IMR-90 (cell line): ENCODE measurements at regions not wholly inside any gene's neighbourhood (a gene's known extent, or its start where the extent isn't known, plus 50 kb on each side); places are given as distances from the start of the nearest gene placed in this dataset.

Experiments
- ATAC-seq: fragments of 200-7000 bp; cut with Tn5 transposase; 2 replicates; pipeline ENCODE4 v1.9.1; 2020; ENCODE audit warnings: low read depth, mild to moderate bottlenecking, moderate library complexity
- BruUV-seq: library from RNA; stranded (reverse); fragments of 400-500 nt; replicated peaks from 2 replicates; lab custom pipeline; 2021; lab: Mats Ljungman, UMichigan
- CTCF ChIA-PET: fragments of 300-600 bp; formaldehyde crosslinking; extraction: SDS; loops from one replicate; lab custom pipeline; 2021; ENCODE audit warnings: antibody characterized with exemption; lab: Yijun Ruan, JAX
- POLR2A ChIA-PET: fragments of 300-600 bp; sonication (Branson Sonifier 250); formaldehyde crosslinking; loops from one replicate; lab custom pipeline; 2022; ENCODE audit warnings: antibody characterized with exemption; ENCODE audit not compliant: unreplicated experiment; lab: Charles Lee
- DNase-seq: peaks from one replicate; pipeline ENCODE4 v3.0.0; 2013
- H2AFZ ChIP-seq: replicated peaks from 2 replicates; pipeline ENCODE3; 2013; ENCODE audit warnings: low read length, mild to moderate bottlenecking; ENCODE audit not compliant: poor library complexity
- H2AK5ac ChIP-seq: 2 replicates; pipeline ENCODE4 v1.6.1; 2013; ENCODE audit warnings: low read depth, low read length, inconsistent platforms
- H2AK9ac ChIP-seq: replicated peaks from 2 replicates; pipeline ENCODE3; 2013; ENCODE audit warnings: mild to moderate bottlenecking, low read depth, low read length, moderate library complexity; ENCODE audit not compliant: poor library complexity
- H2BK120ac ChIP-seq: 2 replicates; pipeline ENCODE4 v1.6.1; 2013; ENCODE audit warnings: low read depth, low read length, inconsistent platforms
- H2BK15ac ChIP-seq: 3 replicates; pipeline ENCODE4 v1.6.1; 2013; ENCODE audit warnings: low read depth, low read length, inconsistent platforms
- H2BK20ac ChIP-seq: 2 replicates; pipeline ENCODE4 v1.6.1; 2013; ENCODE audit warnings: low read depth, mild to moderate bottlenecking, inconsistent platforms, low read length, moderate library complexity
- H2BK5ac ChIP-seq: 2 replicates; pipeline ENCODE4 v1.6.1; 2013; ENCODE audit warnings: mild to moderate bottlenecking, low read depth, low read length, inconsistent platforms; ENCODE audit not compliant: poor library complexity, severe bottlenecking
- H3K14ac ChIP-seq: replicated peaks from 2 replicates; pipeline ENCODE4 v1.6.1; 2013; ENCODE audit warnings: low read depth, low read length, inconsistent platforms
- H3K18ac ChIP-seq: 2 replicates; pipeline ENCODE4 v1.6.1; 2013; ENCODE audit warnings: low read depth, low read length, control low read depth
- H3K23ac ChIP-seq: 2 replicates; pipeline ENCODE4 v1.6.1; 2013; ENCODE audit warnings: low read depth, low read length, inconsistent platforms
- H3K27ac ChIP-seq: 2 replicates; pipeline ENCODE4 v1.5.1; 2013; ENCODE audit warnings: mild to moderate bottlenecking, control low read depth, low read length; ENCODE audit not compliant: insufficient read depth
- H3K27me3 ChIP-seq: 2 replicates; pipeline ENCODE4 v1.6.1; 2013; ENCODE audit warnings: low read length; ENCODE audit not compliant: control insufficient read depth, insufficient read depth
- H3K36me3 ChIP-seq: 2 replicates; pipeline ENCODE4 v1.6.1; 2013; ENCODE audit warnings: low read length, mixed read lengths; ENCODE audit not compliant: control insufficient read depth, insufficient read depth
- H3K4ac ChIP-seq: 2 replicates; pipeline ENCODE4 v1.6.1; 2013; ENCODE audit warnings: low read depth, low read length, inconsistent platforms
- H3K4me1 ChIP-seq: 2 replicates; pipeline ENCODE4 v1.6.1; 2013; ENCODE audit warnings: low read length, mixed read lengths; ENCODE audit not compliant: control insufficient read depth, insufficient read depth
- H3K4me2 ChIP-seq: 2 replicates; pipeline ENCODE4 v1.6.1; 2013; ENCODE audit warnings: low read depth, mild to moderate bottlenecking, control low read depth, low read length, moderate library complexity
- H3K4me3 ChIP-seq: 2 replicates; pipeline ENCODE4 v1.5.1; 2013; ENCODE audit warnings: low read depth, mild to moderate bottlenecking, control low read depth, low read length, moderate library complexity; ENCODE audit not compliant: insufficient read depth
- H3K56ac ChIP-seq: 2 replicates; pipeline ENCODE4 v1.6.1; 2013; ENCODE audit warnings: low read length, inconsistent platforms; ENCODE audit not compliant: insufficient read depth; ENCODE audit errors: extremely low read depth
- H3K79me1 ChIP-seq, 2 experiments: 2 replicates each; pipeline ENCODE4 v1.6.1; 2013; ENCODE audit warnings: low read length in 2 of 2, inconsistent platforms in 1 of 2, low read depth in 1 of 2
- H3K9ac ChIP-seq: 2 replicates; pipeline ENCODE4 v1.6.1; 2013; ENCODE audit warnings: low read depth, low read length, control low read depth
- H3K9me1 ChIP-seq: 2 replicates; pipeline ENCODE4 v1.6.1; 2013; ENCODE audit warnings: low read length, inconsistent platforms; ENCODE audit not compliant: insufficient read depth
- H3K9me3 ChIP-seq: 2 replicates; pipeline ENCODE4 v1.6.1; 2013; ENCODE audit warnings: low read length; ENCODE audit not compliant: control insufficient read depth, insufficient read depth
- H4K20me1 ChIP-seq: 2 replicates; pipeline ENCODE4 v1.6.1; 2013; ENCODE audit warnings: low read length, inconsistent platforms; ENCODE audit not compliant: insufficient read depth
- H4K5ac ChIP-seq: 2 replicates; pipeline ENCODE4 v1.6.1; 2013; ENCODE audit warnings: mild to moderate bottlenecking, low read depth, low read length, control low read depth
- H4K8ac ChIP-seq, 2 experiments: 2 replicates each; pipeline ENCODE4 v1.6.1; 2013; ENCODE audit warnings: low read depth in 2 of 2, low read length in 2 of 2, control low read depth in 1 of 2, inconsistent platforms in 1 of 2
- H4K91ac ChIP-seq: 2 replicates; pipeline ENCODE4 v1.6.1; 2013; ENCODE audit warnings: low read depth, low read length, inconsistent platforms; ENCODE audit not compliant: insufficient read depth
- BHLHE40 ChIP-seq: fragments of 150-350 bp; IDR thresholded peaks from 2 replicates; pipeline ENCODE4 v1.6.1; 2016; ENCODE audit warnings: mild to moderate bottlenecking, low read depth, low read length
- CEBPB ChIP-seq: IDR thresholded peaks from 2 replicates; pipeline ENCODE4 v1.6.1; 2012; ENCODE audit warnings: low read depth, low read length, improper control_type of control experiment
- CHD1 ChIP-seq: IDR thresholded peaks from 2 replicates; pipeline ENCODE4 v1.6.1; 2012; ENCODE audit warnings: low read depth, low read length, improper control_type of control experiment
- FOS ChIP-seq: fragments of 150-350 bp; IDR thresholded peaks from 2 replicates; pipeline ENCODE4 v1.6.1; 2016; ENCODE audit warnings: low read depth, low read length
- MAFK ChIP-seq: IDR thresholded peaks from 2 replicates; pipeline ENCODE4 v1.6.1; 2012; ENCODE audit warnings: low read depth, low read length, improper control_type of control experiment
- MAZ ChIP-seq: IDR thresholded peaks from 2 replicates; pipeline ENCODE4 v1.6.1; 2012; ENCODE audit warnings: low read depth, mild to moderate bottlenecking, low read length, improper control_type of control experiment, moderate library complexity, borderline replicate concordance
- MXI1 ChIP-seq: IDR thresholded peaks from 2 replicates; pipeline ENCODE4 v1.6.1; 2012; ENCODE audit warnings: low read depth, mild to moderate bottlenecking, low read length, moderate library complexity, borderline replicate concordance
- NFE2L2 ChIP-seq: fragments of 150-350 bp; IDR thresholded peaks from 2 replicates; pipeline ENCODE4 v1.6.1; 2016; ENCODE audit warnings: low read depth, mild to moderate bottlenecking, low read length
- POLR2A ChIP-seq: IDR thresholded peaks from 2 replicates; pipeline ENCODE4 v1.6.1; 2012; ENCODE audit warnings: mild to moderate bottlenecking, low read depth, low read length
- RAD21 ChIP-seq: IDR thresholded peaks from 2 replicates; pipeline ENCODE4 v1.6.1; 2012; ENCODE audit warnings: low read length, improper control_type of control experiment
- RCOR1 ChIP-seq: IDR thresholded peaks from 2 replicates; pipeline ENCODE4 v1.6.1; 2012; ENCODE audit warnings: mild to moderate bottlenecking, low read length, improper control_type of control experiment; ENCODE audit not compliant: insufficient replicate concordance
- RFX5 ChIP-seq: IDR thresholded peaks from 2 replicates; pipeline ENCODE4 v1.8.0; 2012; ENCODE audit warnings: low read depth, mild to moderate bottlenecking, low read length, moderate library complexity
- SMC3 ChIP-seq: fragments of 150-350 bp; IDR thresholded peaks from 2 replicates; pipeline ENCODE4 v1.6.1; 2016; ENCODE audit warnings: low read depth, mild to moderate bottlenecking, antibody characterized with exemption, low read length, moderate library complexity
- WGBS, 2 experiments: methylation state at CpG; one replicate each; pipeline versions ENCODE4 v1.1.5 to v1.1.7; 2013; ENCODE audit warnings: missing lambda C conversion rate in 2 of 2; ENCODE audit not compliant: insufficient read length in 1 of 2; ENCODE audit errors: extremely low coverage in 2 of 2; 5-methylcytosine and 5-hydroxymethylcytosine counted together
- dilution Hi-C: fragments of 300-500 bp; cut with HindIII; formaldehyde crosslinking; loops from one replicate; pipeline ENCODE4 v1.14.3; 2018; ENCODE audit warnings: low sequenced_read_pairs; ENCODE audit not compliant: unreplicated experiment
- in situ Hi-C: fragments of 300-500 bp; cut with MboI; formaldehyde crosslinking; loops from 3 replicates; pipeline ENCODE4 v1.14.3; 2019; ENCODE audit warnings: low sequenced_read_pairs, inconsistent platforms, mixed read lengths
- intact Hi-C: fragments of 100-400 bp; cut with micrococcal nuclease; formaldehyde crosslinking; loops from 2 replicates; pipeline ENCODE4 v1.10.0; 2022
- TF ChIP-seq, protein P1 (sequence below): fragments of 150-350 bp; IDR thresholded peaks from 2 replicates; pipeline ENCODE4 v1.6.1; 2017; ENCODE audit warnings: mild to moderate bottlenecking, antibody characterized with exemption, low read length, low read depth
- TF ChIP-seq, protein P2 (sequence below): conservative IDR thresholded peaks from 2 replicates; pipeline ENCODE4 v1.5.1; 2012; ENCODE audit warnings: mild to moderate bottlenecking, low read depth, low read length, improper control_type of control experiment
- TF ChIP-seq, protein P3 (sequence below): fragments of 150-350 bp; IDR thresholded peaks from 2 replicates; pipeline ENCODE4 v1.6.1; 2016; ENCODE audit warnings: low read depth, mild to moderate bottlenecking, low read length, moderate library complexity, borderline replicate concordance

DNA sequence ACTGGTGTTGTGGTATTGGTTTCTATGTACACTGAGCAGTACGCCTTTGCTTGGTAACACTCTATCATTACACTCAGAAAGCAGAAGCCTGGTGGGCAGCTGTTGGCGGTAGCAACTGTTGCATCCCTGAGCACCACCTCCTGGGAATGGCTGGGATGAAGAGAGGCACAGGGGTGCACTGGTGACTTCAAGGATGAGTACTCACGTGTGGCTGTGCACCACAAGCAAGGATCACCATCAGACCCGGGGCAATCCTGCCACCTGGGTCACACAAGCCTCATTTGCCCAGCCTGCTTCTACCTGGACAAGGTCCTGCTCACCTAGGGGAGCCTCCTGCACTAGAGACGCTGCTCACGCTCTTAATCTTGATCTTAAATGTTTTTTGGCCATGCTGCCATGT is 336.4 kb downstream of the SI start:
- dilution Hi-C loops (no loop called here), intact Hi-C loops (no loop called here), in situ Hi-C loops (no loop called here)
- H2AFZ ChIP-seq: no peak overlapping the region
- no peak overlapping the region for H3K4me3 ChIP-seq
- H4K5ac ChIP-seq: no peak overlapping the region
- no peak overlapping the region for H2BK5ac ChIP-seq
- no peak overlapping the region for H3K9ac ChIP-seq
- no peaks in the 10 kb centered on the region for H3K79me1 ChIP-seq
- no peak overlapping the region for H3K23ac ChIP-seq
- ATAC-seq (no peak), DNase-seq (no peak)
- no peak overlapping the region for H3K56ac ChIP-seq
- H2AK9ac ChIP-seq: no peak overlapping the region
- no TSS peak for BruUV-seq
- H3K9me3 ChIP-seq: peaks cover 15% of the 10 kb centered on the region; the same call in 1 of the 2 replicates
- no peak overlapping the region for H3K4ac ChIP-seq
- no peak overlapping the region for H4K91ac ChIP-seq
- H3K18ac ChIP-seq: no peak overlapping the region
- no peak overlapping the region for H4K8ac ChIP-seq
- CTCF ChIA-PET: interaction anchor here (0.6 kb wide), 1 partner anchor 352 kb away, joined by 3 read pairs; no protein-coding TSS in a partner anchor
- TF ChIP-seq, protein P1, sequence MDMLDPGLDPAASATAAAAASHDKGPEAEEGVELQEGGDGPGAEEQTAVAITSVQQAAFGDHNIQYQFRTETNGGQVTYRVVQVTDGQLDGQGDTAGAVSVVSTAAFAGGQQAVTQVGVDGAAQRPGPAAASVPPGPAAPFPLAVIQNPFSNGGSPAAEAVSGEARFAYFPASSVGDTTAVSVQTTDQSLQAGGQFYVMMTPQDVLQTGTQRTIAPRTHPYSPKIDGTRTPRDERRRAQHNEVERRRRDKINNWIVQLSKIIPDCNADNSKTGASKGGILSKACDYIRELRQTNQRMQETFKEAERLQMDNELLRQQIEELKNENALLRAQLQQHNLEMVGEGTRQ: no peak
- TF ChIP-seq, protein P2, sequence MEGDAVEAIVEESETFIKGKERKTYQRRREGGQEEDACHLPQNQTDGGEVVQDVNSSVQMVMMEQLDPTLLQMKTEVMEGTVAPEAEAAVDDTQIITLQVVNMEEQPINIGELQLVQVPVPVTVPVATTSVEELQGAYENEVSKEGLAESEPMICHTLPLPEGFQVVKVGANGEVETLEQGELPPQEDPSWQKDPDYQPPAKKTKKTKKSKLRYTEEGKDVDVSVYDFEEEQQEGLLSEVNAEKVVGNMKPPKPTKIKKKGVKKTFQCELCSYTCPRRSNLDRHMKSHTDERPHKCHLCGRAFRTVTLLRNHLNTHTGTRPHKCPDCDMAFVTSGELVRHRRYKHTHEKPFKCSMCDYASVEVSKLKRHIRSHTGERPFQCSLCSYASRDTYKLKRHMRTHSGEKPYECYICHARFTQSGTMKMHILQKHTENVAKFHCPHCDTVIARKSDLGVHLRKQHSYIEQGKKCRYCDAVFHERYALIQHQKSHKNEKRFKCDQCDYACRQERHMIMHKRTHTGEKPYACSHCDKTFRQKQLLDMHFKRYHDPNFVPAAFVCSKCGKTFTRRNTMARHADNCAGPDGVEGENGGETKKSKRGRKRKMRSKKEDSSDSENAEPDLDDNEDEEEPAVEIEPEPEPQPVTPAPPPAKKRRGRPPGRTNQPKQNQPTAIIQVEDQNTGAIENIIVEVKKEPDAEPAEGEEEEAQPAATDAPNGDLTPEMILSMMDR: no peak
- TF ChIP-seq RAD21 (no peak), SMC3 (no peak), MXI1 (no peak), POLR2A (no peak), MAZ (no peak), RFX5 (no peak), CEBPB (no peak), FOS (no peak), MAFK (no peak), NFE2L2 (no peak), RCOR1 (no peak), BHLHE40 (no peak), CHD1 (no peak)
- TF ChIP-seq, protein P3, sequence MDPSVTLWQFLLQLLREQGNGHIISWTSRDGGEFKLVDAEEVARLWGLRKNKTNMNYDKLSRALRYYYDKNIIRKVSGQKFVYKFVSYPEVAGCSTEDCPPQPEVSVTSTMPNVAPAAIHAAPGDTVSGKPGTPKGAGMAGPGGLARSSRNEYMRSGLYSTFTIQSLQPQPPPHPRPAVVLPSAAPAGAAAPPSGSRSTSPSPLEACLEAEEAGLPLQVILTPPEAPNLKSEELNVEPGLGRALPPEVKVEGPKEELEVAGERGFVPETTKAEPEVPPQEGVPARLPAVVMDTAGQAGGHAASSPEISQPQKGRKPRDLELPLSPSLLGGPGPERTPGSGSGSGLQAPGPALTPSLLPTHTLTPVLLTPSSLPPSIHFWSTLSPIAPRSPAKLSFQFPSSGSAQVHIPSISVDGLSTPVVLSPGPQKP: no peak
- no peak overlapping the region for H2BK15ac ChIP-seq
- no peaks in the 10 kb centered on the region for H4K20me1 ChIP-seq
- H3K14ac ChIP-seq: no peak overlapping the region
- H2BK120ac ChIP-seq: no peak overlapping the region
- H3K9me1 ChIP-seq: no peaks in the 10 kb centered on the region
- H3K36me3 ChIP-seq: no peaks in the 10 kb centered on the region
- no peak overlapping the region for H3K4me2 ChIP-seq
- no peaks in the 10 kb centered on the region for H3K27me3 ChIP-seq
- no peak overlapping the region for H2BK20ac ChIP-seq
- POLR2A ChIA-PET: no interaction called here
- 29% methylated on average over 2 of the region's 6 CpGs; no CpG with 5 or more reads in 1 of the 2 experiments for WGBS, 2 experiments
- no peaks in the 10 kb centered on the region for H3K4me1 ChIP-seq
- no peak overlapping the region for H3K27ac ChIP-seq
- H2AK5ac ChIP-seq: no peak overlapping the region
